NT2/D1 (cell line): ENCODE measurements at regions not wholly inside any gene's neighbourhood (a gene's known extent, or its start where the extent isn't known, plus 50 kb on each side); places are given as distances from the start of the nearest gene placed in this dataset.
"Not testable (repeated sequence)": the region's sequence is repeated elsewhere in the genome, so short reads cannot be mapped to it uniquely, and the experiment has no call there.

Experiments
- DNase-seq: peaks from one replicate; pipeline ENCODE4 v3.0.0-alpha.2; 2011; ENCODE audit warnings: low read depth, low spot score
- H3K27me3 ChIP-seq: 2 replicates; pipeline ENCODE4 v1.6.0; 2011; ENCODE audit warnings: mild to moderate bottlenecking; ENCODE audit not compliant: insufficient read length, insufficient read depth
- H3K36me3 ChIP-seq: 2 replicates; pipeline ENCODE4 v1.6.1; 2011; ENCODE audit warnings: mild to moderate bottlenecking, low read length, mixed read lengths; ENCODE audit not compliant: insufficient read depth, insufficient read length
- H3K4me1 ChIP-seq: 2 replicates; pipeline ENCODE4 v1.5.1; 2011; ENCODE audit not compliant: insufficient read depth, insufficient read length
- H3K4me3 ChIP-seq: 2 replicates; pipeline ENCODE4 v1.5.1; 2011; ENCODE audit warnings: low read depth; ENCODE audit not compliant: insufficient read length
- H3K9ac ChIP-seq: 2 replicates; pipeline ENCODE4 v1.6.0; 2011; ENCODE audit warnings: low read depth; ENCODE audit not compliant: insufficient read length
- H3K9me3 ChIP-seq: 2 replicates; pipeline ENCODE4 v1.5.1; 2011; ENCODE audit warnings: mild to moderate bottlenecking, low read length; ENCODE audit not compliant: insufficient read depth
- SUZ12 ChIP-seq: IDR thresholded peaks from 2 replicates; pipeline ENCODE4 v1.6.1; 2011; ENCODE audit not compliant: insufficient read length, insufficient read depth; ENCODE audit errors: extremely low read depth
- YY1 ChIP-seq: IDR thresholded peaks from 2 replicates; pipeline ENCODE4 v1.6.1; 2011; ENCODE audit not compliant: insufficient read length, insufficient read depth
- ZNF274 ChIP-seq: IDR thresholded peaks from 2 replicates; pipeline ENCODE4 v1.6.1; 2011; ENCODE audit warnings: mild to moderate bottlenecking, low read depth, low read length

- DNase-seq: no peak
- no peak overlapping the region for H3K4me3 ChIP-seq
- H3K27me3 ChIP-seq: no peaks in the 10 kb centered on the region
- H3K4me1 ChIP-seq: no peaks in the 10 kb centered on the region
- H3K36me3 ChIP-seq: no peaks in the 10 kb centered on the region
- H3K9me3 ChIP-seq: no peaks in the 10 kb centered on the region
- TF ChIP-seq SUZ12: no peak
- TF ChIP-seq ZNF274: no peak
- no peak for TF ChIP-seq YY1
- H3K9ac ChIP-seq: no peak overlapping the region
These were observed 155.9 kb downstream of the LYPLAL1 start for GRCh38 chr1:219329578-219329977.

GRCh38 chr1:219326843-219327242, 153.2 kb downstream of the LYPLAL1 start:
- no peak for DNase-seq
- Histone ChIP-seq H3K9me3 (no peaks in the 10 kb centered on the region), H3K4me3 (no peak overlapping the region), H3K36me3 (no peaks in the 10 kb centered on the region), H3K4me1 (no peaks in the 10 kb centered on the region), H3K9ac (no peak overlapping the region), H3K27me3 (no peaks in the 10 kb centered on the region)
- no peak for TF ChIP-seq ZNF274
- no peak for TF ChIP-seq YY1
- TF ChIP-seq SUZ12: no peak

GRCh38 chr1:219325368-219325742, 151.7 kb downstream of the LYPLAL1 start:
- Histone ChIP-seq H3K9me3 (no peaks in the 10 kb centered on the region), H3K4me3 (no peak overlapping the region), H3K4me1 (no peaks in the 10 kb centered on the region), H3K27me3 (no peaks in the 10 kb centered on the region), H3K9ac (no peak overlapping the region), H3K36me3 (no peaks in the 10 kb centered on the region)
- DNase-seq: no peak
- no peak for TF ChIP-seq YY1
- no peak for TF ChIP-seq SUZ12
- no peak for TF ChIP-seq ZNF274

GRCh38 chr1:219324629-219325367, 151.1 kb downstream of the LYPLAL1 start:
- TF ChIP-seq YY1 (no peak), SUZ12 (no peak), ZNF274 (no peak)
- no peak overlapping the region for H3K4me3 ChIP-seq
- no peak overlapping the region for H3K9ac ChIP-seq
- no peak for DNase-seq
- H3K36me3 ChIP-seq: no peaks in the 10 kb centered on the region
- no peaks in the 10 kb centered on the region for H3K4me1 ChIP-seq
- no peaks in the 10 kb centered on the region for H3K27me3 ChIP-seq
- H3K9me3 ChIP-seq: no peaks in the 10 kb centered on the region

- H3K9me3 ChIP-seq: no peaks in the 10 kb centered on the region
- no peaks in the 10 kb centered on the region for H3K36me3 ChIP-seq
- no peaks in the 10 kb centered on the region for H3K27me3 ChIP-seq
- no peaks in the 10 kb centered on the region for H3K4me1 ChIP-seq
- H3K4me3 ChIP-seq: no peak overlapping the region
- TF ChIP-seq ZNF274: no peak
- DNase-seq: no peak
- no peak overlapping the region for H3K9ac ChIP-seq
These were observed 150.5 kb downstream of the LYPLAL1 start for GRCh38 chr1:219324171-219324570.

- H3K4me3 ChIP-seq: no peak overlapping the region
- DNase-seq: no peak
These were observed 149.7 kb downstream of the LYPLAL1 start for GRCh38 chr1:219323426-219323825.

GRCh38 chr1:219322766-219323165, 149.1 kb downstream of the LYPLAL1 start:
- no peak for DNase-seq
- Histone ChIP-seq H3K36me3 (no peaks in the 10 kb centered on the region), H3K27me3 (no peaks in the 10 kb centered on the region), H3K9me3 (no peaks in the 10 kb centered on the region), H3K9ac (no peak overlapping the region), H3K4me1 (no peaks in the 10 kb centered on the region), H3K4me3 (no peak overlapping the region)
- TF ChIP-seq SUZ12 (no peak), ZNF274 (no peak), YY1 (no peak)

More at GRCh38 chr1:219323426-219323825, 149.7 kb downstream of the LYPLAL1 start:
- no peak for TF ChIP-seq YY1
- no peak for TF ChIP-seq SUZ12
- TF ChIP-seq ZNF274: no peak
- Histone ChIP-seq H3K9me3 (no peaks in the 10 kb centered on the region), H3K27me3 (no peaks in the 10 kb centered on the region), H3K36me3 (no peaks in the 10 kb centered on the region), H3K4me1 (no peaks in the 10 kb centered on the region), H3K9ac (no peak overlapping the region)

- H3K4me1 ChIP-seq, H3K9me3 ChIP-seq, H3K9ac ChIP-seq, H3K4me3 ChIP-seq, H3K27me3 ChIP-seq, DNase-seq, H3K36me3 ChIP-seq: not testable (repeated sequence)
These were observed 146.9 kb downstream of the LYPLAL1 start for GRCh38 chr1:219320563-219320962.
